Breast epithelium (tissue), 3 donors: ENCODE measurements at regions not wholly inside any gene's neighbourhood (a gene's known extent, or its start where the extent isn't known, plus 50 kb on each side); places are given as distances from the start of the nearest gene placed in this dataset.

Experiments
- POLR2AphosphoS5 ChIP-seq, 3 donors: sonication (generic); formaldehyde crosslinking; IDR thresholded peaks; one replicate each; pipeline ENCODE4 v1.6.1; 2017; ENCODE audit warnings: antibody characterized with exemption in 3 of 3
- TF ChIP-seq, protein P1 (sequence below), 3 donors: fragments of 450-650 bp; IDR thresholded peaks; one replicate each; pipeline ENCODE4 v1.5.1; 2016 to 2017; ENCODE audit warnings: antibody characterized with exemption in 3 of 3, mild to moderate bottlenecking in 3 of 3, moderate library complexity in 3 of 3

DNA sequence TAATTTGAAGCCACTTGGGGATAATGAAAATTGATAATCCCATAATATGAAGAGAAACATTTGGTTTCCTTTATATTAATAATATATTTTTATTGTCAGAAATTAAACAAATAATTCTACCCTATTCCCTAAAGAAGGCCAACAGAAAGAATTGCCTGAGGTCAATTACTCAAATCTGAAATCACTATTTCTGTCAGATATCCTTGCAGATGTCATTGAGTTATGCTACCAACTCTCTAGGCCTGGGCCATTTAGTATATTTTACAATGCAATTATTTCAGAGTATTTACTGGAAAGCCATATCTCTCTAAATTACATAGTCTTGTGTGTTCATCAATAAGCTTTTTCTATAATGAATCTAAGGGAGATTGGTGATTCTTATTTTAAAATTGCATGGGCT is 498.1 kb downstream of the KIF20B start:
- TF ChIP-seq POLR2AphosphoS5 (IDR thresholded peaks at IDR 0.05), result no peak
- TF ChIP-seq, protein P1, sequence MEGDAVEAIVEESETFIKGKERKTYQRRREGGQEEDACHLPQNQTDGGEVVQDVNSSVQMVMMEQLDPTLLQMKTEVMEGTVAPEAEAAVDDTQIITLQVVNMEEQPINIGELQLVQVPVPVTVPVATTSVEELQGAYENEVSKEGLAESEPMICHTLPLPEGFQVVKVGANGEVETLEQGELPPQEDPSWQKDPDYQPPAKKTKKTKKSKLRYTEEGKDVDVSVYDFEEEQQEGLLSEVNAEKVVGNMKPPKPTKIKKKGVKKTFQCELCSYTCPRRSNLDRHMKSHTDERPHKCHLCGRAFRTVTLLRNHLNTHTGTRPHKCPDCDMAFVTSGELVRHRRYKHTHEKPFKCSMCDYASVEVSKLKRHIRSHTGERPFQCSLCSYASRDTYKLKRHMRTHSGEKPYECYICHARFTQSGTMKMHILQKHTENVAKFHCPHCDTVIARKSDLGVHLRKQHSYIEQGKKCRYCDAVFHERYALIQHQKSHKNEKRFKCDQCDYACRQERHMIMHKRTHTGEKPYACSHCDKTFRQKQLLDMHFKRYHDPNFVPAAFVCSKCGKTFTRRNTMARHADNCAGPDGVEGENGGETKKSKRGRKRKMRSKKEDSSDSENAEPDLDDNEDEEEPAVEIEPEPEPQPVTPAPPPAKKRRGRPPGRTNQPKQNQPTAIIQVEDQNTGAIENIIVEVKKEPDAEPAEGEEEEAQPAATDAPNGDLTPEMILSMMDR (IDR thresholded peaks at IDR 0.05), result no peak
